ENCODE measurements at regions not wholly inside any gene's neighbourhood (a gene's known extent, or its start where the extent isn't known, plus 50 kb on each side); places are given as distances from the start of the nearest gene placed in this dataset.
"Not testable (repeated sequence)": the region's sequence is repeated elsewhere in the genome, so short reads cannot be mapped to it uniquely, and the experiment has no call there.

- 94% methylated on average over 3 of the region's 5 CpGs for WGBS (ENCODE audit: insufficient coverage)
- no peak overlapping the region for H3K27ac ChIP-seq (ENCODE audit: low read depth, low read length)
- H3K36me3 ChIP-seq (ENCODE audit: control insufficient read depth, insufficient read depth, low read length), result no peaks in the 10 kb centered on the region
- no peaks in the 10 kb centered on the region for H3K4me1 ChIP-seq (ENCODE audit: control insufficient read depth, insufficient read depth, low read length)
- H3K9me3 ChIP-seq (ENCODE audit: control insufficient read depth, insufficient read depth, low read length), result no peaks in the 10 kb centered on the region
- no peaks in the 10 kb centered on the region for H3K27me3 ChIP-seq (ENCODE audit: control insufficient read depth, insufficient read depth, low read length)
- no peak overlapping the region for H3K4me3 ChIP-seq (ENCODE audit: low read depth, low read length)
- no peak for DNase-seq (ENCODE audit: low read depth in 4 of 6, low spot score in 6 of 6)
These were observed 248.3 kb downstream of the GADD45G start for GRCh38 chr9:89853161-89853560.

DNA sequence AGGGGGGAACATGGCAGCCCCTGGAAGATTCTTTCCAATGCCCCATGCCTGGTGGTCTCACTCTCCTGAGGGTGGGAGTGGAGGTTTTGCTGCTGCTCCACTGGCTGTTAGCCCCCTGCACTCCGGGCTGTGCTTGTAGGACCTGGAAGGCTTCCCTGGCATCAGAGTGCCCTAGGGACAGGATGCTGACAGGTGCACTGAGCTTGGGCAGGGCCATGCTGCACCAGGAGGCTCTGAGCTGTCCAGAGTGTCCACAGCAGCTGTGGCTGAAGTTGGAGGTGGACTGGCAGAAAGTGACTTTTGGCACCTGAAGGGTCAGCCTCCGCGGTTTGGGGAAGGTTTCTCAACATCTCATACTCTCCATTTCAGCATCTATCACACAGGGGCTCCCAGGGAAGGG lies 249.1 kb downstream of the GADD45G start:
- no peaks in the 10 kb centered on the region for H3K36me3 ChIP-seq (ENCODE audit: control insufficient read depth, insufficient read depth, low read length)
- 82% methylated on average over 3 of the region's 3 CpGs for WGBS (ENCODE audit: insufficient coverage)
- H3K27me3 ChIP-seq (ENCODE audit: control insufficient read depth, insufficient read depth, low read length), result no peaks in the 10 kb centered on the region
- H3K4me3 ChIP-seq (ENCODE audit: low read depth, low read length), result no peak overlapping the region
- no peak overlapping the region for H3K27ac ChIP-seq (ENCODE audit: low read depth, low read length)
- no peaks in the 10 kb centered on the region for H3K4me1 ChIP-seq (ENCODE audit: control insufficient read depth, insufficient read depth, low read length)
- no peak for DNase-seq (ENCODE audit: low read depth in 4 of 6, low spot score in 6 of 6)
- no peaks in the 10 kb centered on the region for H3K9me3 ChIP-seq (ENCODE audit: control insufficient read depth, insufficient read depth, low read length)

GRCh38 chr9:89854715-89855475 lies 250.1 kb downstream of the GADD45G start:
- Histone ChIP-seq H3K27ac (ENCODE audit: low read depth, low read length) (no peak overlapping the region), H3K36me3 (ENCODE audit: control insufficient read depth, insufficient read depth, low read length) (no peaks in the 10 kb centered on the region), H3K9me3 (ENCODE audit: control insufficient read depth, insufficient read depth, low read length) (no peaks in the 10 kb centered on the region), H3K4me3 (ENCODE audit: low read depth, low read length) (no peak overlapping the region), H3K4me1 (ENCODE audit: control insufficient read depth, insufficient read depth, low read length) (no peaks in the 10 kb centered on the region), H3K27me3 (ENCODE audit: control insufficient read depth, insufficient read depth, low read length) (no peaks in the 10 kb centered on the region)
- 86% methylated on average over 5 of the region's 11 CpGs for WGBS (ENCODE audit: insufficient coverage)
- no peak for DNase-seq (ENCODE audit: low read depth in 4 of 6, low spot score in 6 of 6)

- H3K4me1 ChIP-seq (ENCODE audit: control insufficient read depth, insufficient read depth, low read length); H3K27me3 ChIP-seq (ENCODE audit: control insufficient read depth, insufficient read depth, low read length); DNase-seq (ENCODE audit: low read depth in 4 of 6, low spot score in 6 of 6); H3K36me3 ChIP-seq (ENCODE audit: control insufficient read depth, insufficient read depth, low read length); H3K27ac ChIP-seq (ENCODE audit: low read depth, low read length); H3K4me3 ChIP-seq (ENCODE audit: low read depth, low read length); H3K9me3 ChIP-seq (ENCODE audit: control insufficient read depth, insufficient read depth, low read length): not testable (repeated sequence)
- 90% methylated on average over 4 of the region's 5 CpGs for WGBS (ENCODE audit: insufficient coverage)
These were observed 251.5 kb downstream of the GADD45G start for GRCh38 chr9:89856296-89856695.

- H3K36me3 ChIP-seq (ENCODE audit: control insufficient read depth, insufficient read depth, low read length); H3K27me3 ChIP-seq (ENCODE audit: control insufficient read depth, insufficient read depth, low read length); H3K27ac ChIP-seq (ENCODE audit: low read depth, low read length); H3K4me1 ChIP-seq (ENCODE audit: control insufficient read depth, insufficient read depth, low read length); H3K9me3 ChIP-seq (ENCODE audit: control insufficient read depth, insufficient read depth, low read length); H3K4me3 ChIP-seq (ENCODE audit: low read depth, low read length): not testable (repeated sequence)
- DNase-seq (ENCODE audit: low read depth in 4 of 6, low spot score in 6 of 6), result peak in 1 of 6 donors; percentile 43
These were observed 252.1 kb downstream of the GADD45G start for GRCh38 chr9:89856950-89857349.

GRCh38 chr9:89859842-89860241 lies 255.0 kb downstream of the GADD45G start:
- H3K9me3 ChIP-seq (ENCODE audit: control insufficient read depth, insufficient read depth, low read length); H3K27ac ChIP-seq (ENCODE audit: low read depth, low read length); H3K36me3 ChIP-seq (ENCODE audit: control insufficient read depth, insufficient read depth, low read length); H3K4me3 ChIP-seq (ENCODE audit: low read depth, low read length); H3K27me3 ChIP-seq (ENCODE audit: control insufficient read depth, insufficient read depth, low read length): not testable (repeated sequence)
- DNase-seq (ENCODE audit: low read depth in 4 of 6, low spot score in 6 of 6), result peak in 1 of 6 donors; percentile 49
- 50% methylated on average over 7 of the region's 7 CpGs for WGBS (ENCODE audit: insufficient coverage)
- H3K4me1 ChIP-seq (ENCODE audit: control insufficient read depth, insufficient read depth, low read length), result peaks cover 12% of the 10 kb centered on the region

GRCh38 chr9:89861371-89861770 lies 256.6 kb downstream of the GADD45G start:
- H3K27me3 ChIP-seq (ENCODE audit: control insufficient read depth, insufficient read depth, low read length); H3K36me3 ChIP-seq (ENCODE audit: control insufficient read depth, insufficient read depth, low read length); H3K9me3 ChIP-seq (ENCODE audit: control insufficient read depth, insufficient read depth, low read length); H3K4me3 ChIP-seq (ENCODE audit: low read depth, low read length); DNase-seq (ENCODE audit: low read depth in 4 of 6, low spot score in 6 of 6); H3K27ac ChIP-seq (ENCODE audit: low read depth, low read length): not testable (repeated sequence)
- H3K4me1 ChIP-seq (ENCODE audit: control insufficient read depth, insufficient read depth, low read length), result peaks cover 13% of the 10 kb centered on the region
- 100% methylated on average over 2 of the region's 5 CpGs for WGBS (ENCODE audit: insufficient coverage)

GRCh38 chr9:89862316-89862715 lies 257.5 kb downstream of the GADD45G start:
- Histone ChIP-seq H3K9me3 (ENCODE audit: control insufficient read depth, insufficient read depth, low read length) (no peaks in the 10 kb centered on the region), H3K36me3 (ENCODE audit: control insufficient read depth, insufficient read depth, low read length) (no peaks in the 10 kb centered on the region), H3K27ac (ENCODE audit: low read depth, low read length) (no peak overlapping the region), H3K4me1 (ENCODE audit: control insufficient read depth, insufficient read depth, low read length) (peaks cover 13% of the 10 kb centered on the region), H3K4me3 (ENCODE audit: low read depth, low read length) (no peak overlapping the region), H3K27me3 (ENCODE audit: control insufficient read depth, insufficient read depth, low read length) (no peaks in the 10 kb centered on the region)
- DNase-seq (ENCODE audit: low read depth in 4 of 6, low spot score in 6 of 6), result no peak
- WGBS (ENCODE audit: insufficient coverage), result 58% methylated on average over 3 of the region's 4 CpGs

DNA sequence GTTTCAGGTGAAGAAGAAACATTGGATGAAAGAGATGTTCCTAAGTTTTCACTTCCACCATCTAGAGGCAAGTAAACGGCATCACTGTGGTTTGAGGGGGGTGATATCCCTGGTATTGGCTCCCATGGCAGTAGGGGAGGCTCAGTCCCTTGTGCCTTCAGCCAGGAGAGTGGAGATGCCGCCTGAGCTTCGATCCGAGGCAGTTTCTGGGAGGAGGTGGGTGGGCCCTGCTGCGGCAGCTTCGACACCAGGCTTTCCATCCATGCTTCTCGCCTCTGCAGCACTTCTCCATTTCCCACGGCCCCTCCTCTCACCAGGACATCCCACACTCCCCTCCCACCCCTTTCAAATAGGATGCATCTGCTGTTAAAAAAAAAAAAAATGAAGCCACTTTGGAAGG lies 258.3 kb downstream of the GADD45G start:
- H3K27me3 ChIP-seq (ENCODE audit: control insufficient read depth, insufficient read depth, low read length), result no peaks in the 10 kb centered on the region
- H3K4me3 ChIP-seq (ENCODE audit: low read depth, low read length), result no peak overlapping the region
- no CpG with 5 or more reads among the region's 8 CpGs for WGBS (ENCODE audit: insufficient coverage)
- H3K4me1 ChIP-seq (ENCODE audit: control insufficient read depth, insufficient read depth, low read length), result peaks cover 13% of the 10 kb centered on the region
- no peak overlapping the region for H3K27ac ChIP-seq (ENCODE audit: low read depth, low read length)
- H3K36me3 ChIP-seq (ENCODE audit: control insufficient read depth, insufficient read depth, low read length), result no peaks in the 10 kb centered on the region
- H3K9me3 ChIP-seq (ENCODE audit: control insufficient read depth, insufficient read depth, low read length), result no peaks in the 10 kb centered on the region
- no peak for DNase-seq (ENCODE audit: low read depth in 4 of 6, low spot score in 6 of 6)

- Histone ChIP-seq H3K27ac (ENCODE audit: low read depth, low read length) (no peak overlapping the region), H3K27me3 (ENCODE audit: control insufficient read depth, insufficient read depth, low read length) (no peaks in the 10 kb centered on the region), H3K9me3 (ENCODE audit: control insufficient read depth, insufficient read depth, low read length) (no peaks in the 10 kb centered on the region), H3K4me1 (ENCODE audit: control insufficient read depth, insufficient read depth, low read length) (peaks cover 13% of the 10 kb centered on the region), H3K4me3 (ENCODE audit: low read depth, low read length) (no peak overlapping the region), H3K36me3 (ENCODE audit: control insufficient read depth, insufficient read depth, low read length) (no peaks in the 10 kb centered on the region)
- peak in 2 of 6 donors; percentile 54 to 55 for DNase-seq (ENCODE audit: low read depth in 4 of 6, low spot score in 6 of 6)
- 44% methylated on average over 4 of the region's 6 CpGs for WGBS (ENCODE audit: insufficient coverage)
These were observed 259.0 kb downstream of the GADD45G start for GRCh38 chr9:89863837-89864236.
